Loucy (cell line): ENCODE measurements at regions not wholly inside any gene's neighbourhood (a gene's known extent, or its start where the extent isn't known, plus 50 kb on each side); places are given as distances from the start of the nearest gene placed in this dataset.

Experiments
- CTCF ChIP-seq: fragments of 200-600 bp; sonication (generic); conservative IDR thresholded peaks from 2 replicates; pipeline ENCODE4 v1.5.1; 2014; ENCODE audit warnings: mild to moderate bottlenecking, antibody characterized with exemption, low read length
- EZH2phosphoT487 ChIP-seq: fragments of 200-600 bp; IDR thresholded peaks from 2 replicates; pipeline ENCODE4 v1.6.1; 2018; ENCODE audit warnings: antibody characterized with exemption, mild to moderate bottlenecking, moderate library complexity, borderline replicate concordance

GRCh38 chr12:131287938-131288764, 334.4 kb downstream of the ADGRD1 start:
- TF ChIP-seq CTCF (no peak), EZH2phosphoT487 (no peak)
